Posterior cingulate gyrus (tissue), 11 donors: ENCODE measurements at regions not wholly inside any gene's neighbourhood (a gene's known extent, or its start where the extent isn't known, plus 50 kb on each side); places are given as distances from the start of the nearest gene placed in this dataset.
A peak's percentile ranks its signal among the peaks of the same experiment; 100 is the strongest.

Experiments used
- DNase-seq, 10 donors: peaks; one replicate each; pipeline versions ENCODE4 v3.0.0 to v3.0.0-alpha.2; 2020 to 2021; ENCODE audit warnings: mixed read lengths in 3 of 10
- intact Hi-C: fragments of 100-400 bp; cut with DNase I; formaldehyde crosslinking; loops from one replicate; pipeline ENCODE4 v1.15.1; 2023

- DNase-seq: no peak
- intact Hi-C loops: no loop called here
These were observed 323.1 kb upstream of the FBXO33 start for GRCh38 chr14:39755269-39755878.

- intact Hi-C loops: no loop called here
- DNase-seq: no peak
These were observed 308.2 kb upstream of the FBXO33 start for GRCh38 chr14:39740454-39740853.

DNA sequence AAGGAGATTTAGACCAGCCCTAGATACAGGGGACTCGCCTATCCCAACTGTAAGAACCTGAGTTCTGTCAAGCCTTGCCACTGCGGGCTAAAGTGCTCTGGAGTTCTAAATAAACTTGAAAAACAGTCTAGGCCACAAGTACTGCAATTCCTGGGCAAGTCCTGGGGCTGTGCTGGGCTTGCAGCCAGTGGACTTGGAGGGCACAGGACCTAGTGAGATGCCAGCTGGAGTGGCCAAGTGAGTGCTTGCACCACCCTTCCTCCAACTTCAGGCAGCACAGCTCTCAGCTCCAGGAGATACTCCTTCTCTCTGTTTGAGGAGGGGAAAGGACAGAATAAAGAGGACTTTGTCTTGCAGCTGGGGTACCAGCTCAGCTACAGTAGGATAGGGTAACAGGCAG, 307.6 kb upstream of the FBXO33 start:
- peak in 8 of 10 donors; percentile 9 to 81 (median 36) for DNase-seq

GRCh38 chr14:39734306-39734705, 302.1 kb upstream of the FBXO33 start:
- DNase-seq: no peak
- intact Hi-C loops: no loop called here

More for the DNA sequence above, 307.6 kb upstream of the FBXO33 start:
- intact Hi-C loops: no loop called here

- no peak for DNase-seq
- intact Hi-C loops: no loop called here
These were observed 301.5 kb upstream of the FBXO33 start for GRCh38 chr14:39733741-39734140.

DNA sequence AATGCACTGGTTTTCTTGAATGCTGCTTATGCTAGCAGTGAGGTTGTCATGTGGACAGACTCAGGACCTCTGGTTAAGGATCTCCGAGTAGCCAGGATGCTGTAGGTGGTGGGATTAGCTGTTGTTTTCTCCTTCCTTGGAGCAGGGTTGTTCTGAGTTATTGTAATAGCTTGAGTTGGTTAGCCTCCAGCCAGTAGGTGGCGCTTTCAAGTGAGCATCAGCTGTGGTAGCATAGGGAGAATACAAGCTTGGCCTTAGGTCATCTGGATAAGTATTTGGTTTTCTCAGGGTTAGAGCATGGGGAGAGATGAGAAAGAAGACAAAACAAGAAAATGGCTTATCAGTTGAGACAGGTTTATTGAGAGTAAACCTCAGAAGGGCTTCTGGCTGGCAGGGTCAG, 299.7 kb upstream of the FBXO33 start:
- intact Hi-C loops: no loop called here

GRCh38 chr14:39726563-39726962, 294.3 kb upstream of the FBXO33 start:
- intact Hi-C loops: no loop called here
- no peak for DNase-seq

More for the DNA sequence above, 299.7 kb upstream of the FBXO33 start:
- no peak for DNase-seq

GRCh38 chr14:39722547-39723273, 290.5 kb upstream of the FBXO33 start:
- intact Hi-C loops: no loop called here
- no peak for DNase-seq

- no peak for DNase-seq
- intact Hi-C loops: no loop called here
These were observed 284.8 kb upstream of the FBXO33 start for GRCh38 chr14:39716987-39717570.

DNA sequence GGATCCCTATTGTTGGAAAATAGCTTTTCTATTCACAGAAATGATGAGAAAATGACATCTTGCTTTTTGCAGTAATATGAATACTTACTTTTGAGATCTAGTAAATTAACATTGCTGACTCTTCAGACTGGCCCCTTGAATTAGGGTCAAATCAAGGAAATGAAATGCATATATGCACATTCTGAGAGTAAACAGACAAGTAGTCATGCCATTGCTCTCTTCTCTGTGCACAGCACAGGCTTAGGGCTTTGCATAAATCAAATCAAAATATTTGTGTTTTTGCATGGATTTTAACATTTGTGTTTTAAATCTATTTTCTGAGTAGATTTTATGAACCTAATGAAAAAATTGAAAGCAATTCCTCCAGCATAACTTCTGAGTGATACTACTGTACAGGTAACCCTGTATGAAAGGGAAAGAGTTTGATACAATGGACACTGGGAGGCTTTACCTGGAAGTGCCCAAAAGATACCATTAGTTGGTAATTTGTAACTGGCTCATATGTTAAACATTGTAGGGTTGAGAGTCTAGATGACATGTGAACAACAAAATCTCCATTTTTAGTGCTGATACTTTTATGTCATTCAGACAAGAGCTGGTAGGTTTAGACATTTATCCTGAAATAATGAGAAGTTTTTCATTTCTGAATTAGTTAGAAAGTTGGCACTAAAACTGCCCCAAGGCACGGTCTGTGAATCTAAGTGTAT, 280.2 kb upstream of the FBXO33 start:
- no peak for DNase-seq
- intact Hi-C loops: no loop called here

- intact Hi-C loops: no loop called here
- no peak for DNase-seq
These were observed 272.4 kb upstream of the FBXO33 start for GRCh38 chr14:39704594-39704993.

GRCh38 chr14:39694341-39694740, 262.1 kb upstream of the FBXO33 start:
- intact Hi-C loops: no loop called here
- no peak for DNase-seq

DNA sequence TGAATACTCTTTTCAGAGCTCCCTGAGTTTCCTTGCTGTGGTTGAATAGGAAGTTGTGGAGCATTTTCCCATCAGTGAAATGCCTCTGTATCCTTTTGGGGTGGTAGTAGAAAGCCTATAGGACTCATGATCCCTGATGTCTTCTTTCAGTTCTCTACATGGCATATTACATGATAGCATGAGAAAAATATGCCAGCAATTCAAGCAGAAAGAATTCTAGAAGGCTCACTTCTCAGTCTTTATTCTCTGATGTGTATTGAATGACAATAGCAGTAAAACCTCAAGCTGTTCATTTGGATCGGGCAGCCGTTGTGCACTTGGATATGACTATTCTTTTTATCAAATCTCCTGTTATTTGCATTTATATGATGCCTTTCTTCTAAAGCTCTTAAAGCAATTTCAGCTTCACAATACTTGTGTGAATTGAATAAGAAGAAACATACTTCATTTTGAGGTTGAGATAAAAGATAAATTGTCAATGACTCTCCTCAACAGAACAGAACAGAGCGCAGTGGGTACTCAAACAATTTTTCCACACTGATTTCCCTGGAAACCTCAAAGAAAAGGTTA, 251.5 kb upstream of the FBXO33 start:
- intact Hi-C loops: no loop called here
- DNase-seq: no peak

DNA sequence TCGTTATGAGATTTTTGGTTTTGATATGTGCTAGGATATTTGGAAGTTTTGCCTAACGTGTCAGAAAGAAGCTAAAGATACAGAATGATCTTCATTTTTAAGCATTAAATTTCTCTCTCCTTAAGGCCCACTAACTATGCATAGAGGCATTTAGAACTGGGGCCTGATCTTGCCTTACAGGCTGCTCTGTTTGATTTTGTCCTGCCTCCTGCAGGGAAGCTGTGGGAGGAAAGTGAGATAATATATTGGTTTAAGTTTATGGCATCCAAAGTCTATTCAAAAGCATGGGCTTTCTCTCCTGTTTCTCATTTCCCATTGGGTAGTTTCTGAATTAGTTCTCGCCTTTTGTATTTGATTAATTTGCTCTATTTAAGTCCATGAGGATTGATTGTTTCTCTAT, 250.3 kb upstream of the FBXO33 start:
- intact Hi-C loops: no loop called here

GRCh38 chr14:39681782-39682399, 249.7 kb upstream of the FBXO33 start:
- no peak for DNase-seq
- intact Hi-C loops: no loop called here

More for the DNA sequence above, 250.3 kb upstream of the FBXO33 start:
- no peak for DNase-seq

DNA sequence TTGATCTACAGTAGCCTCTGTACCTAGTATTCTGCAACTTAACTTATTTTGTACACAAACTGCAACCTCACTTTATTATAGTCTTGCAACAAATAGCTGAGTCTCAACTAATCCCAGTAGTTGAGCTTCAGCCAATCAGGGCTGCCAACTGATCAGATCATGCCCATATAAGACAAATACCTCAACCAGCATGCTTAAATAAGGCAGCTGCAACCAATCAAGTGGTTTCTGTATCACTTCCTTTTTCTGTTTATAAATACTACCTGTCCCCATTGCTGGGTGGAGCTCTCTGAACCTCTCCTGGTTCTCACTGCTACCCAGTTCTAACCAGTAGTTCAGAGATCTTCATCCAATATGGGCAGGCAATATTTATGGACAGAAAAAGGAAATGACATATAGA, 248.5 kb upstream of the FBXO33 start:
- intact Hi-C loops: no loop called here
- no peak for DNase-seq

DNA sequence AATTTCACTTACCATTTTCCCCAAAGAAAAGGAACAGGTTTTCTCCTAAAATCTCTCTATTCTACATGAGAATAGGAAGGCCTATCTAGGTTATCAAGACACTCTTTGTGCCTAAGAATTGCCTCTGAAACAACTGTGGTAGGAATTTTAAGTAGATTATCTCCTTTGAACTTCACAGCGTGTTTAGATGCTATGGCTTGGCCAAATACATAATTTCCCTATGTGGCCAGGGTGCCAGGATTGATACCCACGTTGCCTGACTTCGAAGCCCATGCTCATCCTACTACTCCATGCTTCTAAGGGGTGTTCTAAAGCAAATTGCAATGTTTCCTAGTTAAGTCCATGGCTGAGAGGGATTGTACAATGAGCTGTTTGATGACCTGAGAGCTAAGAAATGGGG, 241.5 kb upstream of the FBXO33 start:
- intact Hi-C loops: no loop called here
- no peak for DNase-seq

DNA sequence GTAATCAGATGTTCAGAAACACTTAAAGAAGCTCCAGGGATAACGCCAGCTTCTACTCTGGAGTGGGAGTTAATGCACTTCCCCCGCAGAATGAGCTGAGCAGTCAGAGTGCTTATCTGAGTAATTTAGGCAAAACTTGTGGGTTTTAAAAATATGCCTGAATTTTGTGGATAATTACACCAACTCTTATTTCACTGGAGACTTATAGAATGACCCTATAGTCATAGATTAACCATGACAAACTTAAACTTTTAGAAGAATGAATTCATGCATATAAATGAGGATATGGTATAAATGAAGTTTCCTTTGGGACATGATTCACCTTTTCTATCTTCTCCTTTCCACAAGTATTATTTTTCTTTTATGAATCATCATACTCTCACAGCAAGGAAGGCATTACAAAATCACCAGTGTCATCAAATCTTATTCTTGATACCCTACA, 241.1 kb upstream of the FBXO33 start:
- no peak for DNase-seq
- intact Hi-C loops: no loop called here

DNA sequence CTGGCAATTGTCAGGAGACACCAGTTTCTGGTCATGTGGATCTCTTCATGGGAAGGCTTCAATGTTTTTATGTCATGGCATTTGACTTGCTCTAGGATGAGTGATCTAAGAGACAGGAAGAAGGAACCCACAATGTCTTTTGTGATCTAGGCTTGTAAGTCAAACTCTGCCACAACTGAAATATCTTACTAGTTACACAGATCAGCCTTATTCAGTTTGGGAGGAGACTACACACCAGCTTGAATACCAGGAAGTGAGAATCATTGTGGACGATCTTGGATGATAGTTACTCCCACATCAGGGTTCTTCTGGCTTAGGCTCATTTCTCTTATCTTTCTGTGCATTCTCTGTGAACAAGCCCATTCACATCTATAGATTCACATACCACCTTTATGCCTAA, 236.2 kb upstream of the FBXO33 start:
- intact Hi-C loops: no loop called here
- DNase-seq: no peak

DNA sequence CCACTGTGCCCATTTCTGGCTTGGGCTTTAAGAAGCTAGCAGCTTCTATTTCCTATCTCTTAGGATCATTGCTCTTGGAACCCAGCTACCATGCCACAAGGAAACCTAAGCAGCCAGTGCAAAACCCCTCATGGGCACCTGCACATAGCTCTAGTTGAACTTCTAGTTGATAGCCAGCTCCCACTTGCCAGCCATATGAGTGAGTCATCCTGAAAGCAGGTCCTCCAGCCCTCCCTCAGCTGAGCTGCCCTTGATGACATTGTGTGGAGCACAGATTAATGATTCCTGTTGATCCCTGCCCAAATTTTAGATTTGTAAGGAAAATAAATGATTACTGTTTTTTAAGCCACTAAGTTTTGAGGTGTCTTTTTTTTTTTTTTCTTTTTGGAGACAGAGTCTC, 234.2 kb upstream of the FBXO33 start:
- intact Hi-C loops: no loop called here
- no peak for DNase-seq

DNA sequence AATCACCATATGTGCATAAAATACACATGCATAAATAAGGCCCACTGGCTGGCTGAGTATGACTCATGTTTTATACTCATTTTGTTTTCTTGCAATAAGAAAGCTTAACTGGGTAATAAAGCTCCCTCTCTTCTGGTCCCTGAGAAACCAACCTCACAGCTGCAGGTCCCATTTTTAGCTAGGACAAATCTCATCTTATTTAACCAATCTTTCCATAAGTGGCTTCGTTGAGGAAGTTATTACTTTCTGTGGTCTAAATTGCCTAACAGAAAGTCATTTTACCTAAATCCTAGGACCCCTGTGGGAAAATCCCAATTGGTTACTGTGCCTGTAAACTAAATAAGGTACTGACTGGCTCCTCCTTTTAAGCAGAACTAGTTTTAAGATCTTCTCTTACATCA, 232.8 kb upstream of the FBXO33 start:
- no peak for DNase-seq
- intact Hi-C loops: no loop called here
